Naive thymus-derived CD4-positive, alpha-beta T cell (primary cell): ENCODE measurements at regions not wholly inside any gene's neighbourhood (a gene's known extent, or its start where the extent isn't known, plus 50 kb on each side); places are given as distances from the start of the nearest gene placed in this dataset.
"Not testable (repeated sequence)": the region's sequence is repeated elsewhere in the genome, so short reads cannot be mapped to it uniquely, and the experiment has no call there.

ENCODE experiments used
- ATAC-seq: fragments of 150-1000 bp; cut with Tn5 transposase; 2 replicates; pipeline ENCODE4 v1.10.0; 2021; ENCODE audit warnings: mild to moderate bottlenecking, moderate library complexity
- CTCF ChIA-PET: fragments of 350-600 bp; sonication (Branson Sonifier 250); formaldehyde crosslinking; loops from one replicate; lab custom pipeline; 2021; ENCODE audit warnings: antibody characterized with exemption; lab: Charles Lee
- POLR2A ChIA-PET: fragments of 350-600 bp; sonication (Branson Sonifier 250); formaldehyde crosslinking; loops from one replicate; lab custom pipeline; 2021; ENCODE audit warnings: antibody characterized with exemption, inconsistent platforms; lab: Charles Lee
- DNase-seq, 9 donors: peaks; one replicate each; pipeline versions ENCODE4 v3.0.0 to v3.0.0-alpha.2; 2020 to 2022; ENCODE audit warnings: mixed read lengths in 1 of 9
- H3K27ac ChIP-seq: one replicate; pipeline ENCODE4 v1.7.0; 2013; ENCODE audit warnings: mild to moderate bottlenecking, low read depth, low read length, moderate library complexity
- H3K27me3 ChIP-seq, 2 donors: one replicate each; pipeline ENCODE4 v1.7.0; 2013; ENCODE audit warnings: low read length in 2 of 2, mild to moderate bottlenecking in 2 of 2, moderate library complexity in 2 of 2; ENCODE audit not compliant: control insufficient read depth in 2 of 2, insufficient read depth in 2 of 2
- H3K36me3 ChIP-seq, 3 experiments: 1 replicate in 2 of 3; 2 replicates in 1 of 3; pipeline ENCODE4 v1.7.0; 2013; ENCODE audit warnings: low read length in 3 of 3, mild to moderate bottlenecking in 3 of 3, moderate library complexity in 1 of 3; ENCODE audit not compliant: insufficient read depth in 3 of 3, control insufficient read depth in 2 of 3
- H3K4me1 ChIP-seq, 2 donors: one replicate each; pipeline ENCODE4 v1.7.0; 2013; ENCODE audit warnings: low read length in 2 of 2, mild to moderate bottlenecking in 2 of 2, moderate library complexity in 1 of 2; ENCODE audit not compliant: control insufficient read depth in 2 of 2, insufficient read depth in 2 of 2
- H3K4me3 ChIP-seq: 2 replicates; pipeline ENCODE4 v1.7.0; 2013; ENCODE audit warnings: mild to moderate bottlenecking, low read length
- H3K9me3 ChIP-seq, 3 experiments: 1 replicate in 2 of 3; 2 replicates in 1 of 3; pipeline ENCODE4 v1.7.0; 2013; ENCODE audit warnings: low read length in 3 of 3; ENCODE audit not compliant: control insufficient read depth in 2 of 3
- H3K27ac Mint-ChIP-seq, 9 donors: one replicate each; pipeline ENCODE4 v1.8.0; 2020 to 2022; ENCODE audit warnings: mixed read lengths in 9 of 9, mild to moderate bottlenecking in 8 of 9, moderate library complexity in 5 of 9, inconsistent platforms in 2 of 9
- H3K27me3 Mint-ChIP-seq, 5 donors: one replicate each; pipeline ENCODE4 v1.8.0; 2021 to 2022; ENCODE audit warnings: mixed read lengths in 5 of 5, mild to moderate bottlenecking in 1 of 5
- H3K36me3 Mint-ChIP-seq, 5 donors: one replicate each; pipeline ENCODE4 v1.8.0; 2020 to 2022; ENCODE audit warnings: mixed read lengths in 5 of 5, mild to moderate bottlenecking in 3 of 5, inconsistent platforms in 1 of 5
- H3K4me1 Mint-ChIP-seq, 7 donors: one replicate each; pipeline ENCODE4 v1.8.0; 2020 to 2022; ENCODE audit warnings: mixed read lengths in 7 of 7, mild to moderate bottlenecking in 3 of 7, inconsistent platforms in 1 of 7
- H3K4me3 Mint-ChIP-seq, 10 donors: one replicate each; pipeline ENCODE4 v1.8.0; 2020 to 2022; ENCODE audit warnings: mild to moderate bottlenecking in 10 of 10, mixed read lengths in 10 of 10, moderate library complexity in 6 of 10, inconsistent platforms in 2 of 10
- H3K9me3 Mint-ChIP-seq, 11 donors: one replicate each; pipeline ENCODE4 v1.8.0; 2020 to 2022; ENCODE audit warnings: mixed read lengths in 11 of 11, mild to moderate bottlenecking in 4 of 11, inconsistent platforms in 1 of 11, moderate library complexity in 1 of 11
- intact Hi-C, 2 donors: fragments of 100-400 bp; cut with micrococcal nuclease; formaldehyde crosslinking; loops; one replicate each; pipeline ENCODE4 v1.15.1; 2023

- no peaks in the 10 kb centered on the region for H3K4me1 ChIP-seq
- H3K27ac ChIP-seq, result no peak overlapping the region
- H3K27me3 ChIP-seq, result no peaks in the 10 kb centered on the region
- no peak overlapping the region for H3K4me3 ChIP-seq
- H3K27me3 Mint-ChIP-seq, result peaks cover 0 to 11% (median 6%) of the 10 kb centered on the region in 5 donors
- ChIA-PET CTCF (no interaction called here), POLR2A (no interaction called here)
- ATAC-seq, result no peak
- H3K36me3 ChIP-seq, result no peaks in the 10 kb centered on the region
- H3K9me3 ChIP-seq, result no peaks in the 10 kb centered on the region
- H3K36me3 Mint-ChIP-seq, result peaks cover 0 to 3% (median 0%) of the 10 kb centered on the region in 5 donors
- H3K9me3 Mint-ChIP-seq, result peaks cover 0 to 9% (median 1%) of the 10 kb centered on the region in 11 donors
- intact Hi-C loops, result no loop called here
- peaks cover 4 to 16% (median 8%) of the 10 kb centered on the region in 7 donors for H3K4me1 Mint-ChIP-seq
- H3K4me3 Mint-ChIP-seq, result no peak overlapping the region
- peak overlapping the region in 1 of 9 donors; percentile 32 for H3K27ac Mint-ChIP-seq
- DNase-seq, result no peak
These were observed 88.8 kb downstream of the SPRY4 start for GRCh38 chr5:142235870-142236672.

DNA sequence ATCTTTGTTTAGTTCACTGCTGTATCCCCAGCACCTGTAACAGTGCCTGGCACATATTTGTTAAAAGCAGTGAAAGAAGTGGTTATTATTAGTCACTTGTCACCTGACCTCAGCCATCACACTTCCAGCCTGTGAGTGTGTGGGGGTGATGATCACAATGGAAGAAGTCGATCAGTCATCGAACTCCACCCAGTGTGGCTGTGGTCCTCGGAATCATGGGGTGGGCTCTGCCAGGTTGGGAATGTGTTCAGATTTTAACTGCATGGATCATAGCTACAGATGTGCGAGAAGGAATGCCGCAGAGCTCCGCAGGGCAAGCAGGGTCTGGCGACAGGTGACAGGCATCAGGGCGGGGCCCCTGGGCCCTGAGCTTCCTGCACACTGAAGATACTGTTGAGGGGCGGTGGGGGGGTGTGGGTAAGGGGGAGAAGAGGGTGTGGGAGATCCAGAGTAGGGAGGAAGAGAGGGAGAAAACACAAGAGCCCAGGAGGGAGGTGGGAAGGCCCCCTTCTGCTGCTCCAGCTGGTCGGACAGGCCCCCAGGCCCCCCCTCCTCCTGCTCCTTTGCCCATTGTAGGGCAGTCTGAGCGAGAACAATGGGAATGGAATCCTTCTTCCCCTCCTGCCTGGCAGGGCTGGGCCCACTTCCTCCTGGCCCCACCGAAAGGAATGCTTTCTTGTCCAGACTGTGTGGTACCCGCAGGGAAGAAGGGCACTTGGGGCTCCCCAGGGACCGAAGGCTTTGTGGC, 89.6 kb downstream of the SPRY4 start:
- H3K27ac ChIP-seq, result no peak overlapping the region
- ChIA-PET CTCF (no interaction called here), POLR2A (interaction anchor here (0.8 kb wide), 1 partner anchor 9 kb away, joined by 3 read pairs; no protein-coding TSS in a partner anchor)
- peaks cover 0 to 3% (median 0%) of the 10 kb centered on the region in 5 donors for H3K36me3 Mint-ChIP-seq
- no peak overlapping the region for H3K27ac Mint-ChIP-seq
- no peaks in the 10 kb centered on the region for H3K27me3 ChIP-seq
- H3K4me1 ChIP-seq, result no peaks in the 10 kb centered on the region
- peaks cover 0 to 11% (median 6%) of the 10 kb centered on the region in 5 donors for H3K27me3 Mint-ChIP-seq
- peaks cover 0 to 9% (median 1%) of the 10 kb centered on the region in 11 donors for H3K9me3 Mint-ChIP-seq
- intact Hi-C loops, result no loop called here
- ATAC-seq (no peak), DNase-seq (no peak)
- H3K4me3 ChIP-seq, result no peak overlapping the region
- H3K36me3 ChIP-seq, result no peaks in the 10 kb centered on the region
- no peak overlapping the region for H3K4me3 Mint-ChIP-seq
- H3K4me1 Mint-ChIP-seq, result peaks cover 4 to 16% (median 8%) of the 10 kb centered on the region in 7 donors
- no peaks in the 10 kb centered on the region for H3K9me3 ChIP-seq

DNA sequence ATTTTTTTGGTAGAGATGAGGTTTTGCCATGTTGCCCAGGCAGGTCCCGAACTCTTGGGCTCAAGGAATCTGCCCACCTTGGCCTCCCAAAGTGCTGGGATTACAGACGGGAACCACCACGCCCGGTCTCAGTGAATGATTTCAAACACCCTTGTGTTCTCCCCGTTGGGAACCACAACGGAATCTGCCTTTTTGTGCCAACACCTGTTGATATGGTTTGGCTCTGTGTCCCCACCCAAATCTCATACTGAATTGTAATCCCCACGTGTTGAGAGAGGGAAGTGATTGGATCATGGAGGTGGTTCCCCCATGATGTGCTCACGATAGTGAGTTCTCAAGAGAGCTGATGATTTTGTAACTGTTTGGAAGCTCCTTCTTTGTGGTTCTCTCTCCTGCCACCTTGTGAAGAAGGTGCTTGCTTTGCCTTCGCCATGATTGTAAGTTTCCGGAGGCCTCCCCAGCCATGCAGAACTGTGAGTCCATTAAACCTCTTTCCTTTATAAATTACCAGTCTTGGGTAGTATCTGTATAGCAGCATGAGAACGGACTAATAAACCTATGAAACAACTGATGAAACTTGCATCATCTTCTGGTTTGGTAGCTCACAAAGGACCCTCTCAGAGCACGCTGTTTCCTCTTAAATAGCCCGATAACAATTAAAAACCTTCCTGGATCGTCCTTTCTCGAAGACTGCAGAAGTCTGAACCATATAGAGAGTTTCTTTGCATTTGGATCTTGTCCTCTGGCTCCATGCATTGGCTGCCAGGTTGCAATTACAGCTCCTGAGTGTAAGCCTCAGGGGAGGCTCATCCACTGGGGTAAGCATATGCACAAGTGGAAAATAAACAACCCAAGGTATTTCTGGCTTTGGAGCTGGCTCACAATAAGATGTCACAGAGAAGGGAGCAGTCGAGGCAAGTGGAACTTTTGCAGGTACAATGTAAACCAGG, 91.5 kb downstream of the SPRY4 start:
- POLR2A ChIA-PET, result no interaction called here
- H3K4me3 ChIP-seq, result no peak overlapping the region
- no peak overlapping the region for H3K4me3 Mint-ChIP-seq
- CTCF ChIA-PET, result no interaction called here
- peaks cover 0 to 13% (median 6%) of the 10 kb centered on the region in 5 donors for H3K27me3 Mint-ChIP-seq
- DNase-seq (no peak), ATAC-seq (no peak)
- H3K27ac ChIP-seq, result no peak overlapping the region
- peaks cover 0 to 3% (median 0%) of the 10 kb centered on the region in 5 donors for H3K36me3 Mint-ChIP-seq
- peak overlapping the region in 1 of 9 donors; percentile 7 for H3K27ac Mint-ChIP-seq
- H3K9me3 ChIP-seq, result no peaks in the 10 kb centered on the region
- intact Hi-C loops, result no loop called here
- H3K4me1 ChIP-seq, result no peaks in the 10 kb centered on the region
- H3K4me1 Mint-ChIP-seq, result peaks cover 4 to 16% (median 8%) of the 10 kb centered on the region in 7 donors
- H3K36me3 ChIP-seq, result no peaks in the 10 kb centered on the region
- H3K27me3 ChIP-seq, result no peaks in the 10 kb centered on the region
- peaks cover 0 to 9% (median 1%) of the 10 kb centered on the region in 11 donors for H3K9me3 Mint-ChIP-seq

DNA sequence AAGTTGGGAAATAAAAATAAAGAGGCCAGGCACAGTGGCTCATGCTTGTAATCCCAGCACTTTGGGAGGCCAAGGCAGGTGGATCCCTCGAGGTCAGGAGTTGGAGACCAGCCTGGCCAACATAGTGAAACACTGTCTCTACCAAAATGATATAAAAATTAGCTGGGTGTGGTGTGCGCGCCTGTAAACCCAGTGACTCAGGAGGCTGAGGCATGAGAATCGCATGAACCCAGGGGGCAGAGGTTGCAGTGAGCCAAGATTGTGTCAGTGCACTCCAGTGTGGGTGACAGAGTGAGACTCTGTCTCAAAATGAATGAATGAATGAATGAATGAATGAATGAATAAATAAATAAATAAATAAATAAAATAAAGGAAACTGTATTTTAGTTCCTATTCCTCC, 93.9 kb downstream of the SPRY4 start:
- H3K4me3 ChIP-seq, ATAC-seq, H3K9me3 ChIP-seq, H3K36me3 Mint-ChIP-seq, H3K4me1 Mint-ChIP-seq, H3K36me3 ChIP-seq, H3K4me1 ChIP-seq, POLR2A ChIA-PET, H3K27ac ChIP-seq, CTCF ChIA-PET, DNase-seq, H3K27me3 ChIP-seq, intact Hi-C loops, H3K9me3 Mint-ChIP-seq, H3K27me3 Mint-ChIP-seq, H3K4me3 Mint-ChIP-seq, H3K27ac Mint-ChIP-seq: not testable (repeated sequence)

DNA sequence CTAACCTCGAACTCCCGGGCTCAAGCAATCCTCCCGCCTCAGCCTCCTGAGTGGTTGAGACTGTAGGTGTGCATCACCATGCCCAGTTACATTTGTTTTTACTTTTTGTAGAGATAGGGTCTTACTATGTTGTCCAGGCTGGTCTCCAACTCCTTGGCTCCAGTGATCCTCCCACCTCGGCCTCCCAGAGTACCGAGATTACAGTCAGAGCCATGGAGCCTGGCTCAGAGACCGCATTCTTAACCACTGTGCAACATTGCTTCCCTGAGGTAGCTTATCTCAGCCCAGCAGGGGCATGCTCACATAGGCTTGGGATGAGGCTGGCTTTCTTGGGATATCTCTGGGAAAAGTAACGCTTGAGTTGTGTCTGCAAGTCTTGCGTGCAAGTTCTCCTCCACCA, 99.7 kb downstream of the SPRY4 start:
- H3K36me3 Mint-ChIP-seq, result peaks cover 0 to 2% (median 0%) of the 10 kb centered on the region in 5 donors
- POLR2A ChIA-PET, result interaction anchor here (1.0 to 1.2 kb wide), 2 partner anchors 10 to 20 kb away, joined by 3 read pairs; no protein-coding TSS in a partner anchor
- intact Hi-C loops, result loop anchor here (10.0 kb wide), 3 partner anchors 210 to 1960 kb away; partner anchors contain the start of genes GNPDA1 (in 1 of the 2) and RNF14 (in 1 of the 2)
- ATAC-seq, result no peak
- H3K27ac ChIP-seq, result no peak overlapping the region
- H3K27me3 ChIP-seq, result no peaks in the 10 kb centered on the region
- H3K4me3 Mint-ChIP-seq, result no peak overlapping the region
- H3K36me3 ChIP-seq, result no peaks in the 10 kb centered on the region
- no peak for DNase-seq
- H3K4me1 Mint-ChIP-seq, result peaks cover 18 to 39% (median 34%) of the 10 kb centered on the region in 7 donors
- CTCF ChIA-PET, result no interaction called here
- no peaks in the 10 kb centered on the region for H3K9me3 Mint-ChIP-seq
- H3K27ac Mint-ChIP-seq, result no peak overlapping the region
- H3K9me3 ChIP-seq, result no peaks in the 10 kb centered on the region
- H3K27me3 Mint-ChIP-seq, result peaks cover 0 to 12% (median 0%) of the 10 kb centered on the region in 5 donors
- no peak overlapping the region for H3K4me3 ChIP-seq
- H3K4me1 ChIP-seq, result peaks cover 6 to 25% of the 10 kb centered on the region in 2 donors
